NCI-H146 (cell line): ENCODE measurements at regions not wholly inside any gene's neighbourhood (a gene's known extent, or its start where the extent isn't known, plus 50 kb on each side); places are given as distances from the start of the nearest gene placed in this dataset.

Experiments used
- DNase-seq: peaks from one replicate; lab custom pipeline; 2025; lab: John Stamatoyannopoulos, UW

- DNase-seq, result no peak
These were observed 124.9 kb upstream of the KCNJ16 start for GRCh38 chr17:69949973-69950695.

- no peak for DNase-seq
These were observed 124.2 kb upstream of the KCNJ16 start for GRCh38 chr17:69950701-69951418.

GRCh38 chr17:69954241-69954925 is 120.6 kb upstream of the KCNJ16 start:
- DNase-seq, result no peak

- no peak for DNase-seq
These were observed 117.0 kb upstream of the KCNJ16 start for GRCh38 chr17:69958063-69958462.

- no peak for DNase-seq
These were observed 115.7 kb upstream of the KCNJ16 start for GRCh38 chr17:69959283-69959682.

GRCh38 chr17:69960755-69961154 is 114.3 kb upstream of the KCNJ16 start:
- no peak for DNase-seq

GRCh38 chr17:69961501-69962145 is 113.4 kb upstream of the KCNJ16 start:
- no peak for DNase-seq

- DNase-seq, result no peak
These were observed 112.5 kb upstream of the KCNJ16 start for GRCh38 chr17:69962436-69962995.

GRCh38 chr17:69967910-69968411 is 107.1 kb upstream of the KCNJ16 start:
- no peak for DNase-seq

- no peak for DNase-seq
These were observed 105.1 kb upstream of the KCNJ16 start for GRCh38 chr17:69969897-69970296.

- DNase-seq, result no peak
These were observed 102.8 kb upstream of the KCNJ16 start for GRCh38 chr17:69972251-69972650.

GRCh38 chr17:69975808-69976207 is 99.2 kb upstream of the KCNJ16 start:
- no peak for DNase-seq

- no peak for DNase-seq
These were observed 96.9 kb upstream of the KCNJ16 start for GRCh38 chr17:69978056-69978646.

GRCh38 chr17:69981441-69981840 is 93.6 kb upstream of the KCNJ16 start:
- no peak for DNase-seq

GRCh38 chr17:69995476-69995875 is 79.5 kb upstream of the KCNJ16 start:
- no peak for DNase-seq

- no peak for DNase-seq
These were observed 77.7 kb upstream of the KCNJ16 start for GRCh38 chr17:69997332-69997731.

- no peak for DNase-seq
These were observed 75.8 kb upstream of the KCNJ16 start for GRCh38 chr17:69999253-69999652.

- no peak for DNase-seq
These were observed 68.9 kb upstream of the KCNJ16 start for GRCh38 chr17:70006159-70006558.

- no peak for DNase-seq
These were observed 63.3 kb upstream of the KCNJ16 start for GRCh38 chr17:70011750-70012149.

- DNase-seq, result no peak
These were observed 61.1 kb upstream of the KCNJ16 start for GRCh38 chr17:70013911-70014310.

GRCh38 chr17:70017112-70017511 is 57.9 kb upstream of the KCNJ16 start:
- DNase-seq, result no peak

- DNase-seq, result no peak
These were observed 57.1 kb upstream of the KCNJ16 start for GRCh38 chr17:70017941-70018340.
